ENCODE measurements at regions not wholly inside any gene's neighbourhood (a gene's known extent, or its start where the extent isn't known, plus 50 kb on each side); places are given as distances from the start of the nearest gene placed in this dataset.

GRCh38 chr20:40175296-40175695 lies 513.7 kb downstream of the MAFB start:
- no peaks in the 10 kb centered on the region for H3K4me1 ChIP-seq (ENCODE audit: control insufficient read depth, insufficient read depth, low read length)
- no peak overlapping the region for H3K4me3 ChIP-seq (ENCODE audit: low read depth, low read length)
- TF ChIP-seq ZEB2 (tag by site-specific recombination; IDR thresholded peaks at IDR 0.05) (no peak), BCL11A (tag by site-specific recombination; IDR thresholded peaks at IDR 0.05; ENCODE audit: low read depth) (no peak), ZBTB20 (tag by site-specific recombination; IDR thresholded peaks at IDR 0.05) (no peak), ZNF777 (tag by site-specific recombination; IDR thresholded peaks at IDR 0.05; ENCODE audit: borderline replicate concordance) (no peak), ZNF239 (tag by site-specific recombination; IDR thresholded peaks at IDR 0.05) (no peak), PRDM1 (tag by site-specific recombination; IDR thresholded peaks at IDR 0.05) (no peak), OSR2 (tag by site-specific recombination; IDR thresholded peaks at IDR 0.05) (no peak), ZNF449 (tag by site-specific recombination; IDR thresholded peaks at IDR 0.05) (no peak), ZNF768 (tag by site-specific recombination; IDR thresholded peaks at IDR 0.05) (no peak), KLF10 (tag by site-specific recombination; IDR thresholded peaks at IDR 0.05) (no peak), ZNF146 (tag by site-specific recombination; IDR thresholded peaks at IDR 0.05) (no peak)
- TF ChIP-seq, protein P1, sequence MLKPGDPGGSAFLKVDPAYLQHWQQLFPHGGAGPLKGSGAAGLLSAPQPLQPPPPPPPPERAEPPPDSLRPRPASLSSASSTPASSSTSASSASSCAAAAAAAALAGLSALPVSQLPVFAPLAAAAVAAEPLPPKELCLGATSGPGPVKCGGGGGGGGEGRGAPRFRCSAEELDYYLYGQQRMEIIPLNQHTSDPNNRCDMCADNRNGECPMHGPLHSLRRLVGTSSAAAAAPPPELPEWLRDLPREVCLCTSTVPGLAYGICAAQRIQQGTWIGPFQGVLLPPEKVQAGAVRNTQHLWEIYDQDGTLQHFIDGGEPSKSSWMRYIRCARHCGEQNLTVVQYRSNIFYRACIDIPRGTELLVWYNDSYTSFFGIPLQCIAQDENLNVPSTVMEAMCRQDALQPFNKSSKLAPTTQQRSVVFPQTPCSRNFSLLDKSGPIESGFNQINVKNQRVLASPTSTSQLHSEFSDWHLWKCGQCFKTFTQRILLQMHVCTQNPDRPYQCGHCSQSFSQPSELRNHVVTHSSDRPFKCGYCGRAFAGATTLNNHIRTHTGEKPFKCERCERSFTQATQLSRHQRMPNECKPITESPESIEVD (tag by site-specific recombination; IDR thresholded peaks at IDR 0.05), result no peak
- TF ChIP-seq, protein P2, sequence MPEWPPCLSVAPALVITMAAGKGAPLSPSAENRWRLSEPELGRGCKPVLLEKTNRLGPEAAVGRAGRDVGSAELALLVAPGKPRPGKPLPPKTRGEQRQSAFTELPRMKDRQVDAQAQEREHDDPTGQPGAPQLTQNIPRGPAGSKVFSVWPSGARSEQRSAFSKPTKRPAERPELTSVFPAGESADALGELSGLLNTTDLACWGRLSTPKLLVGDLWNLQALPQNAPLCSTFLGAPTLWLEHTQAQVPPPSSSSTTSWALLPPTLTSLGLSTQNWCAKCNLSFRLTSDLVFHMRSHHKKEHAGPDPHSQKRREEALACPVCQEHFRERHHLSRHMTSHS (tag by site-specific recombination; IDR thresholded peaks at IDR 0.05), result no peak
- no peaks in the 10 kb centered on the region for H3K9me3 ChIP-seq (ENCODE audit: control insufficient read depth, insufficient read depth, low read depth, low read length)
- CTCF ChIA-PET, result interaction anchor here (0.6 kb wide), 1 partner anchor 787 kb away, joined by 3 read pairs; no protein-coding TSS in a partner anchor
- POLR2A ChIA-PET, result no interaction called here
- H3K27ac ChIP-seq (ENCODE audit: extremely low read depth, low read depth, low read length), result no peak overlapping the region
- no peaks in the 10 kb centered on the region for H3K36me3 ChIP-seq (ENCODE audit: control insufficient read depth in 2 of 2, insufficient read depth in 1 of 2, low read length in 2 of 2)

DNA sequence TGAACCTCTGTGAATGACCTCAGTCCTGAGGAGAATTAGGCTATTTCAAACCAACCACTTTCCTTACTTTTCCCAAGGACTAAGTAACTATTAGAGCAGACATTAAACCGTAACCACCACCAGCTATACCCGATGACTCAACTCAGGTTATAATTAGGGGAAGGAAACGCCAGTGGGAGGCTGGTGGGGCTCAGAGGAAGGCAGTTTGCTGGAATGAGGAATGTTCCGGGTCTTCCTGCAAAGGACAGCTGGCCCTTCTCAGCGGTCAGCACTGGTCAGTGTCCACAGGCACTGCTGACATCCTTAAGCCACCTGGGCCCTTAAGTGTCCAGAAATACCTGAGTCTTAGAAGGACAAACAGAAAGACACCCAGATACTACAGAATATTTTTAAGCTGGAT lies 515.2 kb downstream of the MAFB start:
- no peak for TF ChIP-seq ZNF37A (tag by site-specific recombination; IDR thresholded peaks at IDR 0.05)
- no peak for TF ChIP-seq KLF8 (tag by site-specific recombination; IDR thresholded peaks at IDR 0.05)
- no peak for TF ChIP-seq PRDM1 (tag by site-specific recombination; IDR thresholded peaks at IDR 0.05)
- TF ChIP-seq BCL11B (tag by site-specific recombination; IDR thresholded peaks at IDR 0.05; ENCODE audit: low read depth), result no peak
- no peak for TF ChIP-seq ZBTB10 (tag by site-specific recombination; IDR thresholded peaks at IDR 0.05)
- Histone ChIP-seq H3K9me3 (ENCODE audit: control insufficient read depth, insufficient read depth, low read depth, low read length) (no peaks in the 10 kb centered on the region), H3K4me1 (ENCODE audit: control insufficient read depth, insufficient read depth, low read length) (no peaks in the 10 kb centered on the region), H3K4me3 (ENCODE audit: low read depth, low read length) (no peak overlapping the region), H3K27ac (ENCODE audit: extremely low read depth, low read depth, low read length) (no peak overlapping the region), H3K36me3 (ENCODE audit: control insufficient read depth in 2 of 2, insufficient read depth in 1 of 2, low read length in 2 of 2) (no peaks in the 10 kb centered on the region)
- ChIA-PET POLR2A (no interaction called here), CTCF (interaction anchor here (0.7 to 1.6 kb wide), 2 partner anchors 14 to 350 kb away, joined by 4 to 12 read pairs; no protein-coding TSS in a partner anchor)

All from HEK293 (cell line).